ENCODE measurements at regions not wholly inside any gene's neighbourhood (a gene's known extent, or its start where the extent isn't known, plus 50 kb on each side); places are given as distances from the start of the nearest gene placed in this dataset.

- H3K4me1 ChIP-seq: no peaks in the 10 kb centered on the region
- intact Hi-C loops (cut with micrococcal nuclease): no loop called here
- H3K36me3 ChIP-seq: no peaks in the 10 kb centered on the region
- H3K27me3 ChIP-seq (ENCODE audit: low read depth): no peaks in the 10 kb centered on the region
- no peak for DNase-seq
- H3K4me3 ChIP-seq: no peak overlapping the region
- no peak overlapping the region for H3K27ac ChIP-seq (replicated peaks)
- TF ChIP-seq CTCF (IDR thresholded peaks at IDR 0.05; ENCODE audit: borderline replicate concordance): no peak
- peaks cover 25% of the 10 kb centered on the region for H3K9me3 ChIP-seq (replicated peaks)
These were observed 202.5 kb upstream of the DUSP10 start for GRCh38 chr1:221944247-221944870.

GRCh38 chr1:221940631-221941030 lies 198.7 kb upstream of the DUSP10 start:
- Histone ChIP-seq H3K4me3 (no peak overlapping the region), H3K27ac (replicated peaks) (no peak overlapping the region), H3K4me1 (no peaks in the 10 kb centered on the region), H3K9me3 (replicated peaks) (peaks cover 22% of the 10 kb centered on the region), H3K36me3 (no peaks in the 10 kb centered on the region), H3K27me3 (ENCODE audit: low read depth) (no peaks in the 10 kb centered on the region)
- intact Hi-C loops (cut with micrococcal nuclease): no loop called here
- no peak for DNase-seq
- no peak for TF ChIP-seq CTCF (IDR thresholded peaks at IDR 0.05; ENCODE audit: borderline replicate concordance)

GRCh38 chr1:221939607-221940006 lies 197.7 kb upstream of the DUSP10 start:
- Histone ChIP-seq H3K27me3 (ENCODE audit: low read depth) (no peaks in the 10 kb centered on the region), H3K27ac (replicated peaks) (no peak overlapping the region), H3K36me3 (no peaks in the 10 kb centered on the region), H3K4me1 (no peaks in the 10 kb centered on the region), H3K9me3 (replicated peaks) (peaks cover 18% of the 10 kb centered on the region), H3K4me3 (no peak overlapping the region)
- TF ChIP-seq CTCF (IDR thresholded peaks at IDR 0.05; ENCODE audit: borderline replicate concordance): no peak
- no peak for DNase-seq
- intact Hi-C loops (cut with micrococcal nuclease): no loop called here

GRCh38 chr1:221937155-221937953 lies 195.5 kb upstream of the DUSP10 start:
- TF ChIP-seq CTCF (IDR thresholded peaks at IDR 0.05; ENCODE audit: borderline replicate concordance): no peak
- peaks cover 23% of the 10 kb centered on the region for H3K9me3 ChIP-seq (replicated peaks)
- no peak overlapping the region for H3K4me3 ChIP-seq
- DNase-seq: no peak
- no peaks in the 10 kb centered on the region for H3K36me3 ChIP-seq
- intact Hi-C loops (cut with micrococcal nuclease): no loop called here
- H3K27me3 ChIP-seq (ENCODE audit: low read depth): no peaks in the 10 kb centered on the region
- H3K27ac ChIP-seq (replicated peaks): no peak overlapping the region
- H3K4me1 ChIP-seq: no peaks in the 10 kb centered on the region

GRCh38 chr1:221933814-221934213 lies 191.9 kb upstream of the DUSP10 start:
- Histone ChIP-seq H3K4me1 (no peaks in the 10 kb centered on the region), H3K4me3 (no peak overlapping the region), H3K27me3 (ENCODE audit: low read depth) (no peaks in the 10 kb centered on the region), H3K27ac (replicated peaks) (no peak overlapping the region), H3K9me3 (replicated peaks) (peaks cover 45% of the 10 kb centered on the region), H3K36me3 (no peaks in the 10 kb centered on the region)
- no peak for TF ChIP-seq CTCF (IDR thresholded peaks at IDR 0.05; ENCODE audit: borderline replicate concordance)
- DNase-seq: no peak
- intact Hi-C loops (cut with micrococcal nuclease): no loop called here
